NCI-H69 (cell line): ENCODE measurements at regions not wholly inside any gene's neighbourhood (a gene's known extent, or its start where the extent isn't known, plus 50 kb on each side); places are given as distances from the start of the nearest gene placed in this dataset.

Experiments used
- DNase-seq: peaks from one replicate; lab custom pipeline; 2025; lab: John Stamatoyannopoulos, UW

DNA sequence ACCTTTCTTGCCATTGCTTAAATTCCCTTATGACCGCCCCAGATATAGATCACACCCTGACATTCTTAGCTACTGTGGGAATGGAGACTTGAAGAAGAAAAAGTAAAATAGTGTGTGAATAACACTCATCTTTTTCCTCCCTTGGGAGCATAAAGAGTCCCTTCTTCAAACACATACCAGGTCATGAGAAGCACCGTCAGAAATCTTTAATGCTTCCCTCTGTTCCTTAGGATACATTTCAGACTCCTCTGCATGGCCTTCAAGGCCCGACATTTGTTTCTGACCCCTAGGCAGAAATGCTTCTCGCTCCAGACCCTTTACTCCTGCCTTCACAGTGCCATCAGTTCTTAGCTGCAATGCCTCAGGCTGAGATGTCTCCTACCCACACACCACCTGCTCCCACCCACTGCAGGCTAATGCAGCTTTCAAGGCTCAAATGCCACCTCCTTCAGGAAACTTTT, 143.8 kb upstream of the IL12A start:
- peak; percentile 31 for DNase-seq

DNA sequence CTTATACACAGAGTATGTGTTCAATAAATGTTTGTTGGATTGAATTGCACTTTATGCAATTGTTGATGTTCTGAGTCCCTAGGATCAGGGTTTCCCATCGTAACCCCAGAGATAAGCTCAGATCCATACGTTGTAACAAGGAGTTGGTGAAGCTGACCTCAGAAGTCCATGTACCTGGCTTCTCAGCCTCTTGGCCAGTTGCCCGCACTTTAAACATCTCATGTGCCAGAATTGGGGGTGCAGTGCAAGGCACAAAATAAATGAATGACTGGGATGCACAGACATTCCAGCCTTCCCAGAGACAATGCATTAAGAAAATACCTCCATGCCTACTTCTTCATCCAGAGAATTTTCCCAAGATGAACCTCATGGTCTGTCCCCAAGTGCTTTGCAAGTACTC, 142.9 kb upstream of the IL12A start:
- no peak for DNase-seq

DNA sequence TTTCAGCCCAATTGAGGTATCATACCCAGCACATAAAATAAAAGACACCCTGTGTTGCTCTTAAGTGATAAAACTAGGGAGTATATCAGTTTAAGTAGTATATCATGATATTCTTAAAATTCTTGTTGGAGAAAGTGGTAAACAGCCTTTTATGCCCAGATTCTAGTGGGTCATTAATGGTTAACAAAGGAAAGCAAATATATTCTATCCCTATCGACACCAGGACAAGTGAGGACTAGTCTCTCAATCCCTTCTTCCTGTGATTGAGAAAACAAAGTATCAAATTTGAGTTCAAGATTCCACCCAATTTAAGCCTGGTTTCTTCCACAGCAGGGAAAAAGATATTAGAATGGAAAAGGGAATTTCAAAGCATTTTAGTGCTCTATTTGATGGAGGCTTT, 142.4 kb upstream of the IL12A start:
- DNase-seq: no peak

DNA sequence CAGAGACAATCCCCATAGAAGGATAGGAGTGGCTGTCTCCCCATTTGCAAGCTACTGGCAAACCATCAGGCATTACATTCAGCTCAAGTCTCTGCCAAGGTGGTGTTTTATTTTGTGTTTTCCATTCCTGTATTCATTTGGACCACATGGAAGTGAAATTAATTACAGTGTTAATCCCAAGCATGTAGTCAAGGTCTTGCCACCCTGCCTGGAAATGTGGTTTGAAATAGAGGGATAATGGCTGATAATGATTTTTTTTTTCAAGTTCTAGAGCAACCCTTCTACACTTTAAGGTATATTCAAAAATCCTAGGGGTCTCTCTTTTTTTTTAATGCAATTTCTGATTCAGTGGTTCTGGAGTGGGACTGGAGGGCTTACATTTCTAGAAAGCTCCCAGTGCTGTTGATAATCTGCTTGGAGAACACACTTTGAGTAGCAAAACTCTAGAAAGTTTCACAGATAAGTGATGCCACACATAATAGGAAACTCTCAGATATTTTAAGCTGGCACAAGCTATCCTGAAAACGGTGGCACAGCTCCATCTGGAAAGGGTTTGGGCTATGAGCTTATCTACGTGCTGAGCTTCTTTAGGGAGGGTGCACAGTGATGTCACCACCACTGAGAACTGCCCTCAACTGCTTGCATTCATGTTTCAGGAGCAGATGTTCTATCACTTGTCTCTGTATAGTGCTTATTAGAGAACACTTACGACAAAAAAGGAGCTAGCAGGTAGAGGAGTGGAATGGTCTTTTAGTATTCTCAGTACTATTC, 140.1 kb upstream of the IL12A start:
- no peak for DNase-seq

DNA sequence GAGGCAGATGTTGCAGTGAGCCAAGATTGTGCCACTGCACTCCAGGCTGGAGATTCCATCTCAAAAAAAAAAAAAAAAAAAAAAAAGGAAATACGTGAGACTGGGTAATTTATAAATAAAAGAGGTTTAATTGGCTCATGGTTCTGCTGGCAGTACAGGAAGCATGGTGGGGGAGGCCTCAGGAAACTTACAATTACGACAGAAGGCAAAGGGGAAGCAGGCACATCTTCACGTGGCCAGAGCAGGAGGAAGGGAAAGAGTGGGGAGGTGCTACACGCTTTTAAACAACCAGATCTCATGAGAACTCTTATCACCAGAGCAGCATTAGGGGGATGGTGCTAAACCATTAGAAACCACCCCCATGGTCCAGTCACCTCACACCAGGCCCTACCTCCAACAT, 138.2 kb upstream of the IL12A start:
- DNase-seq: no peak

DNA sequence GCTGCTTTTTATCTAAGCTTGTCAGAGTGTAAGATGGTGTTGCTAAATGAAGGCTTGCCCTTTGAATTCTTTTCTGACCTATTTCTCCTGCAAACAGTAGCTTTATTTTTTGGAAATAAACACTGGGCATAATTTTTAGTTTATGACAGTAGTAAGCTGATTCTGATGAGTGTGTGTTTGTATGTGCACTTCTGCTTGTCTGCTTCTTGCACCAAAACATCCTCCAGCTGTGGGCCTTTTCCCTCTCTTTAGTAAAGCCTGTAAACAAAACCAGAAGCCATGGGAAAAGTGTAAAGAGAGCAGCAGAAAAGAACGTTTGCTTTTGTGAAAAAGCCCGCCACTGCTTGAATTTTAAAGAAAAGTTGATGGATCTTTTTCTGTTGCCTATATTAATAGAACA, 136.4 kb upstream of the IL12A start:
- peak; percentile 19 for DNase-seq

DNA sequence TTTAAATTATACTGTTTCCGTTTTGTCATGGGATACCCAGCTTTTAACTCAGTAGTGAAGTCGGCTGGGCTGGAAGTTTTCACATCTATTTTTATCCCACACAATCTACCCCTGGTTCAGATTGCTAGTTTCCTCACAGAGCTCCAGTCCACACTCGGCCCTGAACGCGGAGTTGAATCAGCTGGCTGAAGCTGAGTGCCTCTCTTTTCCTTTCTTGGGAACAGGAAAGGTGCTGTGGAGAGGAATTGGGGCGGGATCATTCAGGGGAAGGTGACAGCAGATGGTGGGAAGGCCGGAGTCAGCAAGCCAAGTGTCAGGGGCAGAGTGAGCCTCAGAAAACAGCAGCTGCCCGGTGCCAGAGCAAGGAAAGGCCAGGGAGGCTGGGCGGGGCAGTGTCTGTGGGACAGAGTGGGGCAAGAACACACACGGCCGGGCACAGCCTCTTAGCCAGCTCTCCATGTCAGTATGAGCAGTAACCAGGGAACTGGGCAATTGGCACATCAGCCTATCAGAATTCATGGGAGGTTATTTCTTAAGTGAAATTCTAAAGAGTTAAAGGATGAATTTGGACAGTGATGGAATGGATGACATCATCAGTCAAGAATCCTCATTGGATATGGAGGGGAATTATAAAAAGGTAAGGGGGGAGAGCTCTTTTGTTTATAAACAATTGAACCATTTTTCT, 135.7 kb upstream of the IL12A start:
- DNase-seq: peak; percentile 59

DNA sequence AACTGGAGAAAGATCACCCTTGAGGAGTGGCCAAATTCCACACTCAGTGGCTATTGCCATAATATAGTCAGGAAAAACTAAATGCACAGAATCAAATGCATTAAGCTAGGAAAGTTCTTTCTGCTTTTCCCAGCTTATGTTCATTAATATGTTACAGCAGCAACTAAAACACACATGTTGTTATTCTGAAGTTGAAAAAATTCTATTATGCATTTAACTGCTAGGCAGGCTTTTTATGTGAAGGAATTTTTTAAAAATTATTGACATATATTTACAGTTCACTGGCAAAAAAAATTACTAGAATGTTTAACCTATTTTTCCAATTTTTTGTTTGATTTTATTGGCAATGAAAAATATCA, 135.2 kb upstream of the IL12A start:
- DNase-seq: no peak

DNA sequence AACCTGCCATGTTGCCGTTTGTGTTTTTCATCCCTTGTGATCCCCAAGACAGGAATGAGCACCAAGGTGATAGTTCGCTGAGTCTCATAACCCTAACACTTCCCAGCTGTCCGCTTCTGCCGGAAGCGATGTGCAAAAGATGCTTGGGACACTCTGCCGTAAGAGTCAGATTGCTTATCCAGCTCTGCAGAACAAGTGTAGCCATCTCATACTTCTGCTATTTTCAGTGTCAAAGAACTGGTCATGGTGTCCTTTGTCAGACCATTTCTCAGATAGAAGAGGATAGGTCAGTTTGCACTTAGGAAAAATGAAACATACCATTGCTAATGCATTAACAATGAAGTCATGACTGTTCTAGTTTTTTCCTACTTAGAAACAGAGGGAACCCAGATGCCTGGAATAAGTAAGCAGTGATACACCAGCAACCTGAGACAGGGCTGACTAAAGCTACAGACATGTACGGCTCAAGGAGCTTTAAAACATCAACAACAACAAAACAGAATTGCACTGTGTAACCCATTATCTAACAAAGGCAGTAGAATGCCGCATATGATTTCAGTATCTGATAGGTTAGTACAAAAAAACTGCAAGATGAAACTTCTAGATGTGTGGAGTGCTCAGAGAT, 134.0 kb upstream of the IL12A start:
- DNase-seq: no peak

DNA sequence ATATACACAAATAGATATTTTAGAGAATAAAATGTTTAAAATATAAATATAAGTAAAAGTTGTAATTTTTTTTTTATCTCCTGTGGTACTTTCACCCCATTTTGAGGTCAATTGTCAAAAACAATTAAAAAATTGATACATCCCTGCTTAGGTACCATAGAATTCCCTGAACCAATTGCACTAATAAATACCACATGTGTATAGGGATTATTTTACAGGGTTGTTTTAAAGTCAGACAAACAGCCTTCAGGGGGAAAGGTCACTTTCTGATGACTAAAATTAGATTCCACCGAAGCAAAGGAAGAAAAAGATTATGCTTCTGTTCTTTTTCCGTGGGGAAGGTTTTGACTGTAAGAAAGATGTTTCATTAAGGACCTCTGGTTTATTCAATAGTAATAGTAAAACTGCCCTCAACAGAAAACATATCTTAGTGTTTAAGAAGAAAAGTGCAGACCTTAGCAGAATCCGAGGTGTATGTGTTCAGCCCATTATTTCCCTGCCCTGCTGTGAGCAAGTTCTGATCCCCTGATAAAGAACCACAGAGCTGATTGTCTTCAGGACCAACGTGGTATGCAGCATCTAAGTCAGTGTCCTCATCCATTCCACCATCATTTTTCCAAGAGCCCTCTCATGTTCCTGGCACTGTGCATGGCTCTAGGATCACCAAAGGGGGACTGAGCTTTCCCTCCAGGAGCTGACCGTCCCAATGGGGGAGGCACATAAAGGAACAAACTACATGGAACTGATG, 132.9 kb upstream of the IL12A start:
- peak; percentile 27 for DNase-seq

DNA sequence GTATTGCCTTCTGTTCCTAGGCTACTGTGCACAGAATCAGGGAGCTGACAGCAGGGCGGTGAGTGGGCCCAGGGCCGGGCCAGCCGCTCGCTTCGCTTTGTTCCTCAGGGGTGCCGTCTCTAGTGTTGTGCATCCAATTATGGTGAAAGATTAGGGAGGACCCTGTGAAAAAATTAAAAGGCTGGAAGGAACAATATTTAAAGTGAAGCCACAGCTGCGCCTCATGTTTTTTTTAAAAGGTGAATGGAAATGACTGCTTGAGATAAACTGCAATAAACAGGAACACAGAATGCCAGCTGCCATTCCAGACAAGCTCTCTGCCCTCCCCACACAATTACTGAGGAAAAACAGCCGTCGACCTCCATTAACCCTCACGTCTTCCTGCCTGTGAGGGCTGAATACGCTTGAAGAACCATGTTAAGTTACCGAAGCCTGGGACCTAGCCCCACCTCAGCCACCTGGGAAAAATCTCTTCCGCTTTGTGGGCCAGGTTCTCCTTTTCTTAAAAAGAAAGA, 132.0 kb upstream of the IL12A start:
- DNase-seq: peak; percentile 92

DNA sequence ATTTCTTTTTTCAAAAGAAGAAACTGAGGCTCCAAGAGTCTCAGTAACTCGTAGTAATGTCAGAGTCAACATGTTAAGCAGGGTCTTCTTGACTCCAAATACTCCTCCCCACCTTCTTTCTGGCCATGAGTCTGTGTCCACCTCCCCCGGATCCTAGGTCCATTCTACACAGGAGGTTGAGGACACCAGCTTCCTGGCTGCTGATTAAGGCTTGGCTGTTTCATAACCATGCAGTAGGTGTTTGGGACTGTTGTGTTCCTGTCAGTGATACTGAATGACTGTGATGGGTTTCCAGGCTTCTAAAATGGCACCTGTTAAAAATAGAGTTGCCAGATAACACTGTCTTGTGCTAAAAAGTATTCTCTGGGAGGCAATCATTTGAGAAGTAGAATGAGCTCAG, 130.8 kb upstream of the IL12A start:
- DNase-seq: no peak

DNA sequence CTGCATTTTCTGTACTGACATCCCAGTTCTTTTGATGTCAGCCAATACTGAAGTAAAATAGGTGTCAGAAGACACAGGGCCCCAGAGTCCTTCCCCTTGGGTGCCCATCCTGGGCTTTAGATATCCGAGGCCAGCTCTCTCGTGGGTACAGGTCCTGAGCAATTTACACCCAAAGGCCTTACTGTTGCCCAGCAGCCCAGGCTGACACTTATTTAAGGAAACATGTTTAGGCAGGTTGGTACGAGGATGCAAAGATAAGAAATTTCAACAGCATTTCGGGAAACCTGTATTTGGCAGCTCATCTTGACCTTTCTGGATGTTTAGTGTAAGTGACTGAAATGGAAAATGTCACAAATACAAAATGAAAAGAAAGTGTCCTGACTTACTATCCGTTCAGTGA, 130.0 kb upstream of the IL12A start:
- no peak for DNase-seq

DNA sequence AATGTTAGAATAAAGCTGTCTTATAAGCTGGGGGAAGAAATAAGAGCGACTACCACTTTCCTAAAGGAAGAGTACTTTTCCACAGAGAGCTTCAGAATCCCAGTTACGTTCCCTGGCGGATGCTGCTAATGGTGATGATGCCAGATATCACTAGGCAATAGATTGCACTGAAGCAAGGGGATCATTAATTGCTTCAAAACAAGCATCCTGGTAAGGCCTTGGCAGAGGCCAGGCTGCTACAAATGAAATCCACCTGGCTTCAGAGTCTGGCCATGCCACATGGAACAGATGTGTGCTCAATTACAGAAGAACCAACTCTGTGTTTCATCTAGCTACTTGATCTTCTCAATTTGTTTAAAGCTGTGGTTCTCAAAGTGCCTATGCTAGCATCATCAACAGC, 129.2 kb upstream of the IL12A start:
- peak; percentile 85 for DNase-seq

DNA sequence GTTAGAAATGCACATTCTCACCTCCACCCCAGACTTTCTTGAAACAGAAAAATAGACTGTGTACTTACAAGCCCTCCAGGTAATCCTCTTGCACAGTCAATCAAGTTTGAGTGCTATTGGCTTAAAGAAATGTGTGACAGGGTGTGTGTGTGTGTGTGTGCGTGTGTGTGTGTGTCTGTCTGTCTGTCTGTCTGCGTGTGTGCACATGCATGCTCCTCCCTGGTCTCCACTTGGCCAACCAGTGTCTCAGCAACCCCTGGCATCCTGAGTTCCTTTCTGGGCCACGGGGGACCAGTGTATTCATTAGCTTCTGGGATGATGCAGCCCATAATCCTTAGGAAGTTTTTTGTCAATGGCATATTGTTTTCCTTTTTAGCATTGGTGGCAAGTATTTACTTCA, 128.8 kb upstream of the IL12A start:
- DNase-seq: no peak

DNA sequence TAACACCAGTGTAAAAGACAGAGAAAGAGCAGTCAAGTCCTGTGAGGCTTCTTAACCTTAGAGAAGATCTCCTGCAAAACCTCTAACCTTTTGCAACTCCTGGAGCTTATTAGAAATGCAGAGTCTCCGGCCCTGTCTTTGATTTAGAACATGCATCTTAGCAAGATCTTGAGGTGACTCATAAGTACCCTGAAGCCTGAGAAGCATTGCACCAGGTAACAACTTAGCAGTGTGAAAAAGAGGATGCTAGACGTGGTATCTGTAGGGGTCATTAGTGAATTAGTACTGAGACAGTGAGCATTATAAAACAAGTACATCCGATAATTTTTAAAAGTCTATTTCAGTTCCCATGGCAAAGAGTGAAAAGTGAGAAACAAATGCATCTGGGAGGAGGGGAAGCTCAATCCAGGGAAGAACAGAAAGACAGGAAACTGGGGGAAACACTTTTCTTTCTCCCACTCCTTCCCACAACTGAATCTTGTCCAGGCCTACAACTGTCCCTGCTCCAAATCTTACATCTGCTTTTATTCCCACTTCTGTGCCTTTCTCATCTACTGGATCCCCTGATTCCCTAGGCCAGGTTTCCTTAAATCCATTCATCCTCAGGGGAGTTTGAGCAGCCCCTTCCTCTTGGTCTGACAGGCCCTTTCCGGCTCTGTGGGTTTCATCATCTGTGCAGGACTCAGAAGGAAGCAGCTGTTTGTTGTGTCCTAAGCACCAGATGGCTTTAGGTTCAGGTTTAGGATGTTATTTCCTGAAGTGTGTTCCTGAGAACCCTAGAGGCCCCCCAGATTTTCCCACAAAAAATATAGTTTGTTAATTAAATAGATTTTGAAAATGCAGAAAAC, 128.1 kb upstream of the IL12A start:
- DNase-seq: peak; percentile 66

DNA sequence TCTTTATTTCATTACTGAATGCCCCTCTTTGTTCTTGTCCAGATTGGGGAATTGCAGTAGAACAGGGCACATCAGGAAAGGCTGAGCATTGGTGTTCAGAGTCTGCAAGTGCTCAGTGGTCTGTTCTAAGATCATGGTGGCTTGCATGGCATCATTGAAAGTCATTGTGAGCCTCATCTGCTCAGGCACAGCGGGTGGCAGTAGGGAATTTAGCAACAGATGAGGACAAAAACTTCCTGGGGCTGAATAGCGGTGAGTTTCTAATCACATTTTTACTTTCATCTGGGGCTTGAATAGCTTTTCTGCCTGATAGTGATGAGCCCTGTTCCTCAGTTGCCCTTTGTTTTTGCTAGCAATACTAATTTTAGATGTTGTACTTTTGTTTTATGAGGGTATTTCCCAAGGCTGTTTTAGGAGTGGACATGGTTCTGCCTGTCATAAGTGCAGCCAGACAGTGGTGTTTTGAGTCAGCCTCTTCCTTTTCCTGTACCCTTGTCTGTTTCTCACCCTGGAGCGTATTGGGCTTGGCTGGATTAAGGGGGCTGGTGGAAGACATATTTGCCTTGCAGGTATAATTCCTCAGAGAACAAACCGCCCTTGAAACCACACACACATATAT, 127.2 kb upstream of the IL12A start:
- peak; percentile 52 for DNase-seq

DNA sequence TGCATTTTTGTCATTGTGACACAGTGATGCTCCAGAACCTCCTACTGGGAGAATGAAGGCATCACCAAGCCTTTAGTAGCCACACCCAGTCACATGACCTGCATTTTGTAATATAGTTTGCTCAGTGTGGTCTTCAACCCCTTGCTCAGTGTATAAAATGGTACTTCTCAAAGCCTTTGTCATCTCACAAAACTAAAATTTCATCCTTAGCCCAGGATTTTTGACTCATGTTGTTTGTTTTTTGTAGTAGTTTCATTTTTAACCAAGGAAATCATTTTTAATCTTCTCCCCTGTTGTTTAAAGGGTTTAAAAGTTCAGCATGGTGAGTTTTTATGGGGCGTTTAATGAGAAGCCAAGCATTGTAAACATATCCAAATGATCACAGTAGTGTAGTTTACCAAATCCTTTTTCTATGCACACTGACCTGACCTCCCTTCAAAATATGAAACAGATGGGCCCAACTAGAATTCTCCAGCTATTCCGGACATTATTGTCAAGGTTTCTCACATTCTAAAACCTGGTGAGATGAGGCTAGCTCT, 123.5 kb upstream of the IL12A start:
- DNase-seq: peak; percentile 63

DNA sequence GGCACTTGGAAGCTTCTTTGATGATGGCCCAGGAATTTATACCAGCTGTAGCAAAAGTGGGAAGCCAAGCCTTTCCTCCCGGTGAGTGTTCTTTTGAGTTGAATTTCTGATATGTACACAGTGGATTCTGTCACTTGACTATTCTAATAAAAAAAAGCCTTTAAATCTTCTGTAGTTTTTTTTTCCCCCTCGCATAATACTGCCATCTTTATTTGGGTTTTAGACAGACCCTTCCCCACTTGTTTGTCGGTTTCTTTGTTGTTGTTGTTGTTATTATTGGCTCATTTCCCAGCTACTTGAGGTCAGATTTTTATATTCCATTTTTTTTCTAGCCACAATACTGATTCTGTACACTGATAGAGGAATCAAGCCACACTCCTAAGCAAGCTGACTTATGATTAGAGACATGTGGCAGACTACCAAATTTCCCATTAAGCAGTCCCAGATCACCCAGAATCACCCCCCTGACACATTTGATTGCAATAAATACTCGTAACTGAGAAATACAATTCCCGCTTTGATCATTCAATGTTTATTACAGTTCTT, 122.4 kb upstream of the IL12A start:
- no peak for DNase-seq

DNA sequence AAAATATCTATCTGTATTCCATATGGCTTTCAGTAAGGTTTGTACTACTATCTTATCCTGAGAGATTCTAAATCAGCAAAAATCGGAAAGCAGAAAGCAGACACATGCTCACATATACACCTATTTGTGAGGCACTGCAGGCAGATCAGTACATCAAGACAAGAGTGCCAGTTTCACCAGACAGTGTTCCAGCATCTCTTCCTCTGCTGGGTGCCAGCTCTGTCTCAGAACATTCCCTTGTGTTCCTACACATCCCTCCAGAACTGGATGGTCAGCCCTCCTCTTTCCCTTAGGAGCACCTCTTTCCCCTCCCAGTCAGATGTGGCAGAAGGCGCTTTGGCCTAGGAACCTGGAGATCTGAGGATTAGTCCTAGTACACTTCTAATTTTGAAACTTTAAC, 121.3 kb upstream of the IL12A start:
- no peak for DNase-seq
